HG02588 (cell line): ENCODE measurements at regions not wholly inside any gene's neighbourhood (a gene's known extent, or its start where the extent isn't known, plus 50 kb on each side); places are given as distances from the start of the nearest gene placed in this dataset.

Experiments
- ATAC-seq: cut with Tn5 transposase; IDR thresholded peaks from one replicate; pipeline ENCODE4 v1.9.1; 2021; ENCODE audit warnings: mild to moderate bottlenecking, moderate library complexity; ENCODE audit not compliant: unreplicated experiment

DNA sequence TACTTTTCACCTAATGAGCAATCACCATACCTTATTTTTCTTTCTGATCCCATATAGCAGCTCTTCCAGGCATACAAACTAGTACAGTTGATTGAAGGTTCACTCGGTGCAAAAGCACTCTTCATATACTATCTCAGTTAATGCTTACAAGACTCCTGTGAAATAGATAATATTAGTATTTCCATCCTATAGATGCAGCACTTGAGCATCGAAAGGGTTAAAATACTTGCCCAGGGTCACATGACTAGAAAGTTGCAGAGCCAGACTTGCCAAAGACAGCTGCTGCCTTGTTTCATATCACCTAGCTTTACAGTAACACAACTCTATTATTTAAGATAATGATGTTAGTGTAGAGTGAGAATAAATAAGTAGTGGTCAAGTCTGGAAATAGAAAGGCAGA, 466.0 kb upstream of the TNP1 start:
- ATAC-seq, result no peak

DNA sequence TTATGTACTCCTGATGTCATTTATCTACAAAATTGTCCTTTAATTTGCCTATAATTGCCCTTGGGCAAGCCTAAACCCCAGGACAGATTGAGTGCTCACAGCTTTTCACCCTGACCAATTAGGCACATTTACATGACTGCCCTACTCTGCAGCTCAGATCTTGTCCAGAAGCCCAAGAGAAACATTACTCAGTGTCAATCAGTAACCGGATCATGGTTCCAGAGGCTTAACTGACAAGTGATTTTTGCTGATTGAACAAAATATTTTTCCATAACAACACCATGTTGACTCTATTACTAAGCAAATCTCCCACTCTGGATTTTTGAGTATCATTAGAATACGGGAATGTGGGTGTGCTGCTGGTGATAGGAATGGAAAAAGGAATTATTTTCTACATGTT, 465.4 kb upstream of the TNP1 start:
- ATAC-seq, result no peak

- peak; percentile 60 for ATAC-seq
These were observed 456.9 kb upstream of the TNP1 start for GRCh38 chr2:217316743-217317142.

DNA sequence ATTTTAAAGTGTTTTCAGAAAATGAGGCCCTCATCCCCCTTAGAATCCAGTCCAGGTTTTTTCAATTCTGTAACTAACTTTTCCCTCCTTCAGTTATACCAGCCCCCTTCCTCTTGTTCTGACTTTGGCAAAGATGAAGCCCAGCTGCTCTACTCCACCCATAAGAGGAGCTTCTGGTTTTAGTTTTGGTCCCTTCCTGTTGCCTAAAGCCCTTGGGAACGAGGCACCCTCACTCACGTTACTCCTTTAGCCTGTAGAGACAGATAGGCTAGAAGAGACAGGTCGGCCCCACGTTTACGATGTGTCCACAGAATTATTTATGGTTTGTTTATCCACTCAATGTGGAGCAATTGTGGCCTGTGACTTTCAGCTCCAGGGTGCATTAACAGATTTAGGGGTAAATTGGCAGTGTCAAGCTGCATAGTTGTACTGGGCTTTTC, 454.2 kb upstream of the TNP1 start:
- no peak for ATAC-seq

DNA sequence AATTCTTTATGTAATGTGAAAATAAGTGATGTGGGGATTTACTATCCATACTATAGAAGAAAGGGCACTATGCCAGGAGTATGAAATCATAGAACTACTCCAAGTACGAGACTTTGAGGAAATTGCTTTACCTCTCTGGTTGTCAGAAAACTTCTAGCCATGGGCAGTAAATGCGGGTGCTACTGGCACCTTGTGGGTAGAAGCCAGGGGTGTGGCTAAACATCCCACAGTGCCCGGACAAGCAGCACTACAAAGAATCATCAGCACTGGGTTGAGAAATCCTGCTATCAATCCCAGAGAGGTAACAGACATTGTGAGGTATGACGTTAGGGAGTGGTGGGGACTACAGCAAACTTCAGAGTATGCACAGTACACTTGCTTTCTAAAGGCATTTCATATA, 453.5 kb upstream of the TNP1 start:
- no peak for ATAC-seq

DNA sequence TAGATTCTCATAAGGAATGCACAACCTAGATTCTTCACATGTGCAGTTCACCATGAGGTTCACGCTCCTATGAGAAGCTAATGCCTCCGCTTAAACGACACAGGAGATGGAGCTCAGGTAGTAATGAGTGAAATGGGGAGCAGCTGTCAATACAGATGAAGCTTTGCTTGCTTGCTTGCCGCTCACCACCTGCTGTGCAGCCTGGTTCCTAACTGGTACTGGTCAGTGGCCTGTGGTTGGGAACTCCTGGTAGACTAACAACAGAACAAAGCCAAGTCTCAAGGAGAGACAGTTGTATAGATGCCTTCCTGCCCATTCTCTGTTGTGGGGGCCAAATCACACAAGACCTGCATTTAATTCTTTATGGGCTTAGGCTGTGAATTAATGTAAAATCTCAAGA, 449.2 kb upstream of the TNP1 start:
- no peak for ATAC-seq

GRCh38 chr2:217307023-217307422, 447.2 kb upstream of the TNP1 start:
- no peak for ATAC-seq

GRCh38 chr2:217305882-217306281, 446.0 kb upstream of the TNP1 start:
- no peak for ATAC-seq

- no peak for ATAC-seq
These were observed 444.7 kb upstream of the TNP1 start for GRCh38 chr2:217304582-217304981.

DNA sequence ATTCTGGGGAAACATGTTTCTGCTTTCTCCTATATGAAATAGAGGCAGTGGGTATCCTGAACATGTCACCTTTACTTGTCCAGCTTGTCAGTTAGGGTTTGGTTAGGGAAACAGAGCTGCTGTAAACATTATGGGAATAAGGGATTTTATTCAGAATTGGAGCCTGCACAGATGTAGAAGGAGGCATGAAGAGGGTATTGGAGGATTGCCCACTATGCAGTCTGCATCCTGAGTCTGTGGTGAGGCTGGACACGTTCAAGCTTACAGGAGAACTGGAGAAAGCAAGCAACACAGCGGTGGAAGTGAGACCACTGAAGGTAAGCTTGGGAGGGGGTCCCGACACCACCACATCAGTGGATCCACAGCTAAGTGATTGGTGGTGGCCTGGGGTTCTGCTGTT, 443.0 kb upstream of the TNP1 start:
- ATAC-seq, result no peak

DNA sequence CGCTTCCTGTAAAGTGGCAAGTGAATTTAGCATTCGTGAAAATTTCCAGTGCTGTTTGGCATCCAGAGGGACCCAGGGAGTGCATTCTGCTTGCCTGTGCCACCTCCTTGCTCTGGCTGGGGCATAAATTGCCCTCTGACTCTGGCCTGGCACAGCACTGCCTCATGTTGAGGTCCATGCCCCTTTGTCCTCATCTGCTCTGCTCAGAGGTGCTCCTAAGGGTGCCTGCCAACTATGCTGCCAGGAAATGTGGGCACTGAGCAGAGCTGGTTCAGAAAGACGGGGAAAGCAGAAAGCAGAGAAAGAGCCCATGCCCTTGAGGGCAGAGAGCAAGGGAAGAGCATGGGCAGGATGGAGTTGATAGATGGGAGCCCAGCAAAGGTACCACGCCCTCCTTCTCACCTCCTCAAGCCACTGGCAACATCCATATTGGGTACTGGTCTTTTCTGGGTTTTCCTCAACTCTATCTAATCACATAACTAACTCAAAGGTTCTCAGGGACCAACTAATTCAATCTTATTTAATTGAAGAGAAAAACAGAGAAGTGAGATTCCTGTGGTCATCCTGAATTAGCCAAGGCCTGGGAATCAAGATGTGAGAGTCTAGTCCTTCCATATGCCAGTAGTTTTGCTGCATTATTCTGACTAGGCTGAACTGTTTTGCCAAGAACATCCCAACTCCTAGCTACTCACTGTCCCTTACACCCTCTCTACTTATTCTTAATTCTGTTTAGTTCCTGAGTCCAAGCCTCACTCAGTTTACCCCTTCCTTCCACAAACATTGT, 441.5 kb upstream of the TNP1 start:
- no peak for ATAC-seq

DNA sequence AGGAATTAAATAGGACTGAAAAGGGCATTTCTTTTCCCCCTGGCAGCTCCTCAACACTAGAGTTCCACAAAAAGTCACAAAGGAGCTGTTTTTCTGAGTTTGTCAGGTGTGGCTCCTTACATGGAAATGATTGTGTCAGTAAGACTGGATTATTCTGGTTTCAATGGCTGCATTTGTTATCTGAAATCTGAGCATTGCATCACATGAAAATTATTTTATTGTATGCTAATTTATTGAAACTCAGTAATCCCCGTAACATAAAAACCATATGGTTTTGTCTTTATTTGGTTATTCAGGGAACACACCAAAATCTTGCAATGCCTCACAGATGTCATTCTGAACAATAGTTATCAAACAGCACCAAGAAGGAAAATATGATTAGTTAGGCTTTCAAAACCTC, 439.7 kb upstream of the TNP1 start:
- no peak for ATAC-seq

- no peak for ATAC-seq
These were observed 437.2 kb upstream of the TNP1 start for GRCh38 chr2:217297096-217297495.

DNA sequence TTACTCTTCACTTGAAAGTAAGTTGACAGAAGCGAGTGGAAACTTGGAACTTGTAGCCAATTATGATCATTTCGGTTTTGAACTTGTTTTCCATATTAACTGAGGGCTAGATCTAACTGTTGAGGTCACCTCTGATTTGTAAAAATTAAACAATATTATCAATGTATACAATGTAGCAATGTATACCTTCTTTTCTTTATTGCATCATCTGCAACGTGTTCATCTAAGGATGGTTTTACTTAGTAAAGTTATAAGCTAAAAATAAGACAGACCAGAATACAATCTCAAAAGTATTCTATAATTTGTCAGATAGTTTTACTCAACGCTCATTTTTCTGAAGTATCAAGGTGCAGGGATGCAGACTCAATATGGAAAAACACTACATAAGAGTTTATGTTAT, 435.0 kb upstream of the TNP1 start:
- ATAC-seq, result no peak

GRCh38 chr2:217294211-217294610, 434.3 kb upstream of the TNP1 start:
- no peak for ATAC-seq

DNA sequence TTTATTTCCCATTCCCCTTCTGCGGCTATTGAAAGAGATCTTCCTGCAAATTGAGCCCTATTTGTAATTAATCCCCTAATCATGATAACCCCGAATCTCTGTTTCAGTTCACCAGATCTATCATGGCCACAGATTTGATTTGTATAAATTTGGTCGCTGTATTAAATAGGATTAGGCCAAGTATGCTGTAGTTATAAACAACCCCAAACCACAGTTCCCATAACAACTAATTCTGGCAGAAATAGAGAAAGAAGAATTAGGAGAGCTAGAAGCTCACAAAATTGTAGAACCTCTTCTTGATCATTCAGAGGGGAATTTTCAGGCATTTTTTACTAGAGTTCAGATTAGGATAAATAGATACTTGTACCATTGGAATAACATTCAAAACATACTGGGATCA, 433.7 kb upstream of the TNP1 start:
- no peak for ATAC-seq

DNA sequence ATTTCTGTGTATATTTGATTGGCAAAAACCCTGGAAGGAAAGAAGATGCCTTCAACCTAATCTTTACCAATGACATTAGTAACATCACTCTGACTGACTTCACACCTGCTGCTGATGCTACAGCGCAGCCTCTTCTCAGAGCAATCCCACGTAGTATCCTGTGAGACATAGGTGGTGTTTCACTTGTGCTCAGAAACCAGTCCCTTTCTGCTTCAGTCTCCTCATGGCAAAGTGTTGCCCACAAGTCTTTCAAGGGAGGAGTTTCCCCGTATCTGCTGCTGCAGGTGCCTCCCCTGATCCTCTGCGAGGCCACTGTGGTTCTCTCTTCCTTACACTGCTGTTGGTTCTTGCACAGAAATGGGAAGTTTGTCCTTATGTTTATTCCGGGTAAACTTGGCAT, 433.2 kb upstream of the TNP1 start:
- no peak for ATAC-seq

DNA sequence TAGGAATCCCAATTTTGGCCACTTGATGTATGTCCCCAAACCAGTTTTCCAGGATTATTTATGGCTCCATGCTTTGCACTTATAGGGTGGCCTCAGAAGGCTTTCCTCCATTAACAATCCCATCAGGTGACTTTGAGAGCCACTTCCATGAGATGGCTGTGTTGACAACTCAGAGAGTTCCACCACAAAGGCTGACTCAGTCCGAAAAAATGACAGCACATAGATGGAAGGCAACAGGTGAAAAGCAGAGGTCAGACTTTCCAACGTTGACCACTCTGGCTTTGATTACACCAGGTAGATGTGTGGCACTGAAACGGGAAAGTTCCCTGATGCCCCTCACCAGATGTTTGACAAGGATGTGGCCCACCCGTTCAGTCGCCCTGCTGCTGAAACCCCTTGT, 431.4 kb upstream of the TNP1 start:
- no peak for ATAC-seq

- ATAC-seq, result no peak
These were observed 430.6 kb upstream of the TNP1 start for GRCh38 chr2:217290467-217290866.

DNA sequence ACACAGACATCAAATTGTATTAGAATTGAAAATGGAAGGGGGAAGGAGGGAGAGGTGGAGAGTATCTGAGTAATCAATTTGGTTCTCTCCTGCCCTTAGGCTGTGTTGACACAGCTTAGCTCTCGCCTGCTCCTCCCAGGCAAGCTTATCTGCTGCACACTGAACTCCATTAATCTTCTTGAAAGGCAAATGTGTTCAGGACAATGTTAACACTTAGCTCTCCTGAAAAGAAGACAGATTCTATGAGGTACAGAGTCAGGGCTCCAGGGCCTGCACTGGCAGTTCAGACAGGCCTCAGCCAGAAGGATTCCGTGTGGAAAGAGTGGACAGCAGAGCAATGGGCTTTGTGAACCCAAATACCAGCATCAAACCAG, 430.0 kb upstream of the TNP1 start:
- ATAC-seq, result no peak

GRCh38 chr2:217289177-217289906, 429.5 kb upstream of the TNP1 start:
- no peak for ATAC-seq

DNA sequence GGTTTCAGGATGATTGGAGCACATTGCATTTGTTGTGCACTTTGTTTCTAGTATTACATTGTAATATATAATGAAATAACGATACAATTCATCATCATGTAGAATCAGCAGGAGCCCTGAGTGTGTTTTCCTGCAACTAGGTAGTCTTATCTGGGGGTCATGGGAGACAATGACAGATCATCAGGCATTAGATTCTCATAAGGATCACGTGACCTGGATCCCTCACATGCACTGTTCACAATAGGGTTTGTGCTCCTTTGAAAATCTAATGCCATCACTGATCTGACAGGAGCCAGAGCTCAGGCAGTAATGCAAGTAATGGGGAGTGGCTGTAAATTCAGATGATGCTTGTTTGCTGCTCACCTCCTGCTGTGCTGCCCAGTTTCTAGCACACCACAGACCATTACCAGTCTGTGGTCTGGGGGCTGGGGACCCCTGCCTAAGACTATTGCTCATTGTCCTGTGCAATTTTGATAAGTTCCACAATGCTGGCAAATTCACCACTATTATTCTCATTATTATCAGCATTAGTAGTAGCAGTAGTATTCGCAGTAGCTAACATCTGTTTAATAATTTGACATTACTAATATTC, 428.7 kb upstream of the TNP1 start:
- ATAC-seq, result no peak
